ENCODE measurements at regions not wholly inside any gene's neighbourhood (a gene's known extent, or its start where the extent isn't known, plus 50 kb on each side); places are given as distances from the start of the nearest gene placed in this dataset.

- no peak for DNase-seq (ENCODE audit: low read depth in 1 of 2, low spot score in 1 of 2)
- CTCF ChIA-PET: no interaction called here
- 39% methylated on average over 3 of the region's 3 CpGs for WGBS (ENCODE audit: missing lambda C conversion rate)
- no peak overlapping the region for H3K27ac ChIP-seq
- POLR2A ChIA-PET: no interaction called here
- FAIRE-seq: no peak
- no peaks in the 10 kb centered on the region for H3K4me1 ChIP-seq
- H3K9me3 ChIP-seq: no peaks in the 10 kb centered on the region
- ATAC-seq: no peak
- H3K4me2 ChIP-seq: no peak overlapping the region
- TF ChIP-seq CBX2 (IDR thresholded peaks at IDR 0.05; ENCODE audit: borderline replicate concordance, low read depth) (no peak), HOXB5 (CRISPR knock-in tag; IDR thresholded peaks at IDR 0.05) (no peak), ZSCAN20 (CRISPR knock-in tag; IDR thresholded peaks at IDR 0.05) (no peak), E2F6 (IDR thresholded peaks at IDR 0.05; ENCODE audit: borderline replicate concordance, low read depth) (no peak), NPAS2 (CRISPR knock-in tag; IDR thresholded peaks at IDR 0.05; ENCODE audit: borderline replicate concordance) (no peak), USF2 (IDR thresholded peaks at IDR 0.05) (no peak), HOXB13 (CRISPR knock-in tag; IDR thresholded peaks at IDR 0.05; ENCODE audit: low read depth) (no peak), EP300 (IDR thresholded peaks at IDR 0.05) (no peak), RARB (CRISPR knock-in tag; IDR thresholded peaks at IDR 0.05) (no peak), MAFK (IDR thresholded peaks at IDR 0.05; ENCODE audit: partially characterized antibody) (no peak), CBX8 (IDR thresholded peaks at IDR 0.05) (no peak), JUN (IDR thresholded peaks at IDR 0.05) (no peak), HOXA7 (CRISPR knock-in tag; IDR thresholded peaks at IDR 0.05) (no peak), CHD2 (IDR thresholded peaks at IDR 0.05; ENCODE audit: low read length, partially characterized antibody) (no peak), NR3C1 (IDR thresholded peaks at IDR 0.05) (no peak), NFE2L2 (conservative IDR thresholded peaks at IDR 0.05; ENCODE audit: low read length) (no peak), ZC3H11A (IDR thresholded peaks at IDR 0.05) (no peak), ATOH8 (CRISPR knock-in tag; IDR thresholded peaks at IDR 0.05; ENCODE audit: low read depth) (no peak), TFCP2L1 (CRISPR knock-in tag; IDR thresholded peaks at IDR 0.05) (no peak)
- TF ChIP-seq, protein P1, sequence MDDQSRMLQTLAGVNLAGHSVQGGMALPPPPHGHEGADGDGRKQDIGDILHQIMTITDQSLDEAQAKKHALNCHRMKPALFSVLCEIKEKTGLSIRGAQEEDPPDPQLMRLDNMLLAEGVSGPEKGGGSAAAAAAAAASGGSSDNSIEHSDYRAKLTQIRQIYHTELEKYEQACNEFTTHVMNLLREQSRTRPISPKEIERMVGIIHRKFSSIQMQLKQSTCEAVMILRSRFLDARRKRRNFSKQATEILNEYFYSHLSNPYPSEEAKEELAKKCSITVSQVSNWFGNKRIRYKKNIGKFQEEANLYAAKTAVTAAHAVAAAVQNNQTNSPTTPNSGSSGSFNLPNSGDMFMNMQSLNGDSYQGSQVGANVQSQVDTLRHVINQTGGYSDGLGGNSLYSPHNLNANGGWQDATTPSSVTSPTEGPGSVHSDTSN (IDR thresholded peaks at IDR 0.05): no peak
- no peak overlapping the region for H3K4me3 ChIP-seq
Measured at GRCh38 chr13:80642641-80643040, 301.7 kb upstream of the SPRY2 start.

GRCh38 chr13:80633251-80633650, 292.3 kb upstream of the SPRY2 start:
- 87% methylated on average over 1 of the region's 1 CpG for WGBS (ENCODE audit: missing lambda C conversion rate)
- Histone ChIP-seq H3K4me3 (no peak overlapping the region), H3K9me3 (no peaks in the 10 kb centered on the region), H3K4me2 (no peak overlapping the region), H3K27ac (no peak overlapping the region), H3K4me1 (no peaks in the 10 kb centered on the region)
- FAIRE-seq (no peak), DNase-seq (ENCODE audit: low read depth in 1 of 2, low spot score in 1 of 2) (no peak), ATAC-seq (no peak)
- CTCF ChIA-PET: no interaction called here
- no peak for TF ChIP-seq MAFK (IDR thresholded peaks at IDR 0.05; ENCODE audit: partially characterized antibody)
- no peak for TF ChIP-seq FOSB (CRISPR knock-in tag; IDR thresholded peaks at IDR 0.05)
- no peak for TF ChIP-seq BHLHE40 (IDR thresholded peaks at IDR 0.05; ENCODE audit: low read depth, low read length)
- no peak for TF ChIP-seq CHD4 (IDR thresholded peaks at IDR 0.05; ENCODE audit: borderline replicate concordance)
- no peak for TF ChIP-seq KDM5A (IDR thresholded peaks at IDR 0.05)
- no peak for TF ChIP-seq RCOR1 (IDR thresholded peaks at IDR 0.05; ENCODE audit: low read depth, low read length)
- no peak for TF ChIP-seq ATOH8 (CRISPR knock-in tag; IDR thresholded peaks at IDR 0.05; ENCODE audit: low read depth)
- TF ChIP-seq CTCF (IDR thresholded peaks at IDR 0.05): no peak
- TF ChIP-seq HDAC2 (IDR thresholded peaks at IDR 0.05): no peak
- no peak for TF ChIP-seq SMC3 (IDR thresholded peaks at IDR 0.05)
- TF ChIP-seq TP53 (CRISPR knock-in tag; IDR thresholded peaks at IDR 0.05): no peak
- TF ChIP-seq PHF8 (IDR thresholded peaks at IDR 0.05; ENCODE audit: borderline replicate concordance, low read depth): no peak
- no peak for TF ChIP-seq HOXA7 (CRISPR knock-in tag; IDR thresholded peaks at IDR 0.05)
- POLR2A ChIA-PET: no interaction called here

All from A549 (cell line).